ENCODE measurements at regions not wholly inside any gene's neighbourhood (a gene's known extent, or its start where the extent isn't known, plus 50 kb on each side); places are given as distances from the start of the nearest gene placed in this dataset.
A peak's percentile ranks its signal among the peaks of the same experiment; 100 is the strongest.
"Not testable (repeated sequence)": the region's sequence is repeated elsewhere in the genome, so short reads cannot be mapped to it uniquely, and the experiment has no call there.

DNA sequence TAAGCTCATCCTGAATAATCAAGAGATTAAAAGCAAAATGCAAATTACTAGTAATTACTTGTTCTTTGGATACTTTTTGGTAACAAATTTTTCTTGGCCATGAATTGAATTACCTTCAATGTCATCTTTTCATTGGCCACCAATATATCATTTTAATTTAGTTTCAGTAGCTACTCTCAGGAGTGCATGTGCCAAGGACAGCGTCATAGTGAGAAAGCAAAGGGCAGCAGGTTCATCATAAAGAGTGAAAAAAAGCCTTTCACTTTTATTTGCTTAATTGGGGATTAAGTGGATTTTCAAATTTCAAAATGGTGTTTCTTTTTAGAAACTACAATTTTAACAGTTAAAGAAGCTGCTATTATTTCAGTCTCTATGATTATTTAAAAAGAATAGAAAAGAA is 815.2 kb downstream of the NR4A2 start:
- no peak for DNase-seq

DNA sequence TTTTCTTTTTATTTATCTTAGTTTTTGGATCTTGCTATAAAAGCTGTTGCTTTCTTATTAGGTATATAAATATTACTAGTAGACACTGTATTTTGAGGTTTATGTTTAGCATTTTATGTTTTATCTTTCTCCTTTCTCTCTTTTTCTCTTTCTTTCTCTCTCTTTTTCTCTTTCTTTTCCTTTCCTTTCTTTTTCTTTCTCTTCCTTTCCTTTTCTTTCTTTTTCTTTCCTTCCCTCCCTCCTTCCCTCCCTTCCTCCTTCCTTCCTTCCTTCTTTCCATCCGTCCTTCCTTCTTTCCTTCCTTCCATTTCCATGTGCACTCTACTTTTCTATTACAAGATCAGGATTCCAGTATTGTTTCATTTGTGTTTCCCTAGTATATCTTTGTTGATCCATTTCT is 814.8 kb downstream of the KCNJ3 start:
- no peak for DNase-seq

DNA sequence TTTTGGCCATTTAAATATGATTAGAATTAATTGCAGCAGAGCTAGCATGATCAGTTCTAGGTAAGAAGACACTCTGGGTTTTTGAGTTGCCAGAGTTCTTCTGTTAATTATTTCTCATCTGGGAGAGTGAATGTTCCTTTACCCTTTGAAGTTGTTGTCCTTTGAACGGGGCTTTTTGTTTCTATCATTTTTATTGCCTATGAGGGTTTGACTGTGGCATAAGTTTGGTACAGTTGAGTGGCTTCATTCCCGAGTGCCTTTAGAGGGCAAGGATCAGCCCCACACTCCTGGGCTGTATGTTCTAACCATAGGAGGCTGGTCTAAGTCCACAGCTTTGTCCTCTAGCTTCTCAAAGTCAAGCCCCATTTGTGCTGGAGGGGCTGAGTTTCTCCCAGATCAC is 804.3 kb downstream of the KCNJ3 start:
- DNase-seq = no peak

DNA sequence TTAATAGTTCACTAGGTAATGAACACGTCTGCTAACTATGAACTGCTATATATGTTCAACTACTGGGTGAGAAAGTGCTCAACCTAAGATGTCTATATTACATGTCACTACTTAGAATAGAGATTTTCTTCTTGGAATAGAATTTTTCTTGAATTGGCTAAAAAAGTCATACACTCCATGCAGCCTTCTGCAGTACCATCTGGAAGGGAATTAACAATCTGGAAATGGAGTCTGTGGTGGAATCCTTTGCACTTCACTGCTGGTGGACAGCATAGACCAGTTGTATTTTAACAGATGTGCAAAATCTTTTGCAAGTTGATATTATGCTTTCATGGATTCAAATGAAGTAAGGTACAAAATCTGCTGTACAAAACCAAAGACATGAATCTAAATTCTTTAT is 799.6 kb downstream of the KCNJ3 start:
- DNase-seq = no peak

DNA sequence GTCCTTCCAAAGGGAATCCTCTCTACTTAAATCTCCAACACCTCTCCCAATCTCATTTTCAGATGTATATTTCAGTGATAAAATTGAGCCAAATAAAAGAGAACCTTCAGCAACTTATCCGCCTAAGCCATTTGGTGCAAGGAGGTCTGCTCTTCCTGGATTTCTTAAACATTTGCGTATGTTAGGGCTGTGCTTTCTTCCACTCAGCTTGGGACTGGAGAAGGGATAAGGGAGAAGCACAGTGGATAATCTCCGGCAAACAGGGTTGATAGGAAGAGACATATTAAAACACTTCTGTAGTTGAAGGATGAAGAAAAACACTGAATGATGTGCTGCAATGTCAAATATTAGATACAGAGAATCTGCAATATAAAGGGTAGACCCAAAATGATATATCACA is 796.2 kb downstream of the KCNJ3 start:
- DNase-seq = no peak

DNA sequence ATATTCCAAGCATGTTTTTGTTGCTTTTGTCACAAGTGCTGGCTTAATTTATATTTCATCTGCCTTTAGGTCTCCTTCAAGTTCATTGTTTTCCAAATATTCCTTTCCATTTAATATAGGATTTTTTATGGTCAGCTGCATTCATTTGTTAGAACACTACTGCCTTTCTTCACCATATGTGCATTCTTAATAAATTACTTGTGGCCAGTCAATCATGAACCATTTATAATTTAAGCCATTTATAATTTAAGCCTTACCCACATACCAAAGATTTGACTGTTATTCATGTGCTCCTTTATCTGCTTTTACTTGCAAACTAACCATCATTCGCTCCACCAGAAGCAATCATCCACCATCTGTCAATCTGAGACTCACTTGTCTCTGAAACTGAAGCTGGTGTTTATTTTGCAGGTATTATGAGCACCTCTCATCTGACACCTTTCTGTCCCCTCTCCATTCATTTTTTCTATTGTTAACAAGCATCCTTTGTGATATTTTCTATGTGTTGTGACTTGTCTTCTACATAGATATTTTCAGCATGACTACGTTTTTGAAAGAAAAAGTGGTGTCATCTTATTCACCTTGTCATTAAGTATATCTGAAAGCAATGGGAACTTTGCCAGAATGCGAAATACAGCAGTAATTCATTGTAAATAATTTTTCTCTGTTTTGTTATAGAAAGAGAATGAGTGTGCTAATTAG is 786.8 kb downstream of the KCNJ3 start:
- DNase-seq = no peak

DNA sequence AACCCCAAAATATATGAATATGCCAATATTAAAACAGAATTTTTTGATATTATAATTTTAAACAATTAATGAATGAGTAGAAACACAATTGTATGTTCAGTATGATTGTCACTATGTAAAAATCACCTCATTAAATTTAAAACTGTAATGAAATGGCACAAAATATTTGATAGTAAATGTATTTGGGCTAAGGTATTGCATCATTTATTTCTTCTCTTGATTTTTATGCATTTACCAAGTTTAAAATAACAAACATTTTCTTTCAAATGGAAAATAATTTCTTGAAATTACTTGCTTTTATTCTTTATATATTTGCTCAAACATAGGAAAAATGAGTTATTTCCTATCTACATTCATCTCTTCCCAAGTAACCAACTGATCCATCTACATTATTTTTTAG is 782.6 kb downstream of the KCNJ3 start:
- DNase-seq = no peak

DNA sequence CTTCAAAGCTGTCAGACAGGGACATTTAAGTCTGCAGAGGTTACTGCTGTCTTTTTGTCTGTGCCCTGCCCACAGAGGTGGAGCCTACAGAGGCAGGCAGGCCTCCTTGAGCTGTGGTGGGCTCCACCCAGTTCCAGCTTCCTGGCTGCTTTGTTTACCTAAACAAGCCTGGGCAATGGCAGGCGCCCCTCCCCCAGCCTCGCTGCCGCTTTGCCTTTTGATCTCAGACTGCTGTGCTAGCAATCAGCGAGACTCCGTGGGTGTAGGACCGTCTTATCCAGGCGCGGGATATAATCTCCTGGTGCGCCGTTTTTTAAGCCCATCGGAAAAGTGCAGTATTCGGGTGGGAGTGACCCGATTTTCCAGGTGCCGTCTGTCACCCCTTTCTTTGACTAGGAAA is 773.5 kb downstream of the KCNJ3 start:
- not testable (repeated sequence) for DNase-seq

DNA sequence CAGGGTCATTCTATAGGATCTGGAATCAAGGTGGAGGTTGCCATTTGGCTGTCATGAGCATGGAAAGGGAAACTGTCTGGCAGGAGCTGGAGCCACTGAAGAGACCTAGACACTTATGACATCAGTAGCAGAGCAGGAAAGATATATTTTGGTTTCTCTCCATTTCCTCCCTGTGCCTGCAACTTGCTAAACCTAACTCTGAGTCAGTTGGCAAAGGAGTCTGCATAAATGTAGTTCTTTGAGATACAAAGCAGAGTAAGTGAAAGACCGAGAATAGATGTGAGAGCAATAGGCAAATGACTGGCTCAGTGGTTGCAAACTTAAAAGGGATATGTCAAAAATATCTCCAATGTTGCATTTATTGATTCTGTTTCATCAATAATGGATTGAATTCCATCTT is 757.7 kb downstream of the KCNJ3 start:
- no peak for DNase-seq

DNA sequence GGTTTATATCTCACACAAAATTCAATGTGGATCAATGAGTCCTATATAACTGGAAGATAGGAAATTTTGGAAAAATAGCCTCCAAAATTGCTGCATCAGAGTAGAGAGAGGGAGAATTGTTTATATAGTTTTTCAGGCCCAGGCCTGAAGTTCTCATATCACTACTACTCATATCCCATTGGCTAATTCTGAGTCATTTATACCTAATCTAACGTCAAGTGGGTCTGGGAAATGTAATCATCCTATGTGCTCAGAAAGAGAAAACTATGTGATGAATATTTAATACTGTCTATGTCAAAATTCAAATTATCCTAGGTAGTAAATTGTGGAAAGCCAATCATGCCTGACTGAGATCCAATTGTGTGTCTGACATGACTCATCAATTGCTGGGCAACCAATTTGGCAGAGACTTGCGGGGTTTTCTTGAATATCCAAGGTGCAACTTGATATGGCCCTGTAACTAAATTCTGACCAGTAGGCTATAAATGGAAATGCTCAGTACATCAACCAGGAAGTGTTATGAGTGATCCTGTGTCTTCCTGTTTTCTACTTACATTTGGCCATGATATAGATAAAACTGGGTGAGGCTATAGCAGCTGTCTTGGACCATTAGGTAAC is 744.4 kb downstream of the KCNJ3 start:
- DNase-seq = no peak

DNA sequence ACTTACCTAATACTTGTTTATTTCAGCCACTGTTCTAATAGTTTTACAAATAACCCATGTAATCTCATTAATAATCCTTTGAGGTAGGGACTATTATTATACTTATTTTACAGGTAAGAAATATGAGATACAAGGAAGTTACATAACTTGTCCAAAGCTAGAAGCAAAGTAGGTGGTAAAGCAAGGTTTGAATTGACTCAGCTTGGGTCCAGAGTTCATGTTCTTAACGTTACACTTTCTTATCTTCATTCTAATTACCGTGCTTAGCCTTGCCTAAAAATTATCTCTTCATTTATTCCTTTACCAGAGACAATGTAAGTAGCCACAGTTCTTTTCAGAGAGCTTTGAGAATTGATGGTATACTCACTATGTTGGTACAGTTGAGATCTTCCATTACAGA is 743.6 kb downstream of the KCNJ3 start:
- no peak for DNase-seq

DNA sequence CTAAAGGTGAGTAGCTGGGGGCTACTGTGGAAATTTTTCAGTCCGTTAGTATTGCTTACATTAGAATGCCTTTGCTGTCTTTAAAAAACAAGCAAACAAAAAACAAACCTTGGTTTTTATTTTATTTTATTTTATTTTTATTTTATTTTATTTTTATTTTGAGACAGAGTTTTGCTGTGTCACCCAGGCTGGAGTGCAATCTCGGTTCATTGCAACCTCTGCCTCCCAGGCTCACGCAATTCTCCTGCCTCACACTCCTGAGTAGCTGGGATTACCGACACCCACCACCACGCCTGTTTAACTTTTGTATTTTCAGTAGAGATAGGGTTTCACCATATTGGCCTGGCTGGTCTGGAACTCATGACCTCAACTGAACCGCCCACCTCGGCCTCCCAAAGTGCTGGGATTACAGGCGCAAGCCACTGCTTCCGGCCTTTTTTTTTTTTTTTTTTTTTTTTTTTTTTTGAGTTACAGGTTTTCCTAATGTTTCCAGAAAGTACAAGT is 732.6 kb downstream of the KCNJ3 start:
- no peak for DNase-seq

DNA sequence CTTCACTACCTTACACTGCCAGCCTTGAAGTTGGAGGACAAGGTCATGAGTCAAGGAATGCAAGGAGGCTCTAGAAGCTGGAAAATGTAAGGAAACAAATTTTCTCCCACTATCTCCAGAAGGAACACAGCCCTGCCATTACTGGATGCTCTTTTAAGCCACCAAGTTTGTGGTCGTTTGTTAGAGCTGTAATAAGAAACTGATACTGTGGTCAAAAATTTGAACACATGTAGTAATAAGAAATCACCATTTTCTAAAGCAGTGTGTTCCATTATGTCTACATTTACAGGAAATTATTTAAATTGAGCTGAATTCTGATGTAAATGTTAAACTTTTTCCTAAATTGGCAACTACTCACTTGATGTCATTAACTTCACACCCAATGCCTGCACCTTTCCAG is 729.0 kb downstream of the KCNJ3 start:
- DNase-seq = no peak

DNA sequence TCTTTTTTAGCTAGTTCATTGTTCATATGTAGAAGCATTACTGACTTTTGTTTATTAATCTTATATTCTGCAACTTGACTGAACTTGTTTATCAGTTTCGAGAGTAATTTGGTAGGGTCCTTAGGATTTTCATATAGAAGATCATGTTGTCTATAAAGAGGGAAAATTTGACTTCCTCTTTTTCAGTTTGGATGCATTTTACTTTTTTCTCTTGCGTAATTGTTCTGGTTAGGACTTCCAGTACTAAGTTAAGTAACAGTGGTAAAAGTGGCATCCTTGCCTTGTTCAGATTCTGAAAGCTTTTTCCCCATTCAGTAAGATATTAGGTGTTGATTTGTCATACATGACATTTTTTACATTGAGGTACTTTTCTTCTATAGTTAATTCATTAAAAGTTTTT is 726.0 kb downstream of the KCNJ3 start:
- no peak for DNase-seq

DNA sequence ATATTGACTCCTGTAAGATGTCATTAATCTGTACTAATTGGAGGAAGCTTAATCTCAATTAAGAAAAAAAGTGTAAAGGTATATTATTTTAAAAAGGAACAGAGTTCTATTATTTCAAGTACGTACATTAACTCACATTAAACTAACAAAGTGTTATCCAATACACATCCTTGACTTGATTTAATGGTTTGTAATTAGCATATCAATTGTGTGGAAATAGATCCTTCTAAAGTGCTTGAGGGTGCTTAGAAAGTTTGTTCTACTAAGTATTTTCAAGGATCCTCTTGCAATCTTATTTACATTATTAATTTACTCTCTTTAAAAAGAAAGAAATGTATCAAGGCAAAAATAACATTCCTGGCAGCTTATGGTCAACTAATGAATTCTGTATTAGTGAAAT is 720.3 kb downstream of the KCNJ3 start:
- no peak for DNase-seq

DNA sequence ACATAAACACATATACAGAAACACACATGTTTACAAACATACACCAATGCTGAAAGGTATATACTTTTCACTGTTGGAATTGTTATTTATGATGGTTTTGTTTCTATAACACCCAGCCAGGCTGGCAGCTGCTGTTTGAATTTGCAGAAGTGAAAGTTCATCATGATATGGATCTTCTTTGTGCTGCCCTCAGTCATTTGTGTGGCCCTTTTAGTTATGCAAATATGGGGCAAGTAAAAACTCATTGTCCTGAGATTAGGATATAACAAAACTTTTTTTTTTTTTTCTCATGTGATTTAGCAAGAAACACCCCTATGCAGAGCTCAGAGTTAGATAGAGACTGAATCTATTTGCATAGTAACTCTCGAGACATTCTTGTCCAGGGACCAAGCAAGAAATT is 714.1 kb downstream of the KCNJ3 start:
- DNase-seq = no peak

DNA sequence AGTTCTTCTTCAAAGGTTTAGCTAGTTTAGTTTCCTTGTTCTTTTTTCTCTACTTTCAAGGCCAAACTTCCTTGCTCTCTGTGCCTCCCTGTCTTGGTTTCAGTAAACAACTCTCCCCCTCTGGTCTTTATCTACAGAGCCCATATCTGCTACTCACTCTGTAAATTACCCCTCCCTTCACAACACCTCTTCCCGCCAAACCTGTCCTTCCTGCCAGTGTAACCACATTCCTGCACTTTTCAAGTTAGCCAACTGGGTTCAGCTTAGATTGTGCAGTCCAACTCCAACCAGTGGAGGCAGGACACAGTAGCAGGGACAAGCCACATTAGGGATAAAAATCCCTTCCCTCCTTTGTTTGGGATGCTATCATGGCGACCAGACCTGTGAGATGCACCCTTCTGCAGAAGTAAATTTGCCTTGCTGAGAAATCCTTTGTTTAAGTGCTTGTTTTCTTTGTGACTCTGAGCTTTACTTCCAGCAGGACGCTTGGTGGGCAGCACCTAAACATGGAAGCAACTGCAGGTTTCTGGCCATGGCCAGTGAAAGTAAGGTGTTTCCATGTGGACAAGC is 706.0 kb downstream of the KCNJ3 start:
- DNase-seq = no peak

DNA sequence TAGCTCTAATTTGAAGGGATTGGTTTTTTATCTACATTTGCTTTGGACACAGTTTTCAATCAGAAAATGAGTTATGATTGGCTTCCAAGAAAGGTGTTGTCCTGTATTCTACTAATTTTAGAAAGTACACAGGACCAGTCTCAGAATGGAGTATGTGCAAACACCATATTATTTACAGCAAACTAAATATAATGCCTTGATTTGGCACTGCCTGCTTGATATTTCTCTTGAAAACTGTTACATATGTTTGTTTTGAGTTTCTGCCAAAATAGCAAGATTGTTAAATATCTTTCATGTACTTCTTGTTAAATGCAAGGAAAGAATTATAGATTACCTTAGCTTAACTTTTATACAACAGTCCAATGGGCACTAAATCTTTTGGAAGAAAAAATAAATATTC is 694.9 kb downstream of the KCNJ3 start:
- no peak for DNase-seq

DNA sequence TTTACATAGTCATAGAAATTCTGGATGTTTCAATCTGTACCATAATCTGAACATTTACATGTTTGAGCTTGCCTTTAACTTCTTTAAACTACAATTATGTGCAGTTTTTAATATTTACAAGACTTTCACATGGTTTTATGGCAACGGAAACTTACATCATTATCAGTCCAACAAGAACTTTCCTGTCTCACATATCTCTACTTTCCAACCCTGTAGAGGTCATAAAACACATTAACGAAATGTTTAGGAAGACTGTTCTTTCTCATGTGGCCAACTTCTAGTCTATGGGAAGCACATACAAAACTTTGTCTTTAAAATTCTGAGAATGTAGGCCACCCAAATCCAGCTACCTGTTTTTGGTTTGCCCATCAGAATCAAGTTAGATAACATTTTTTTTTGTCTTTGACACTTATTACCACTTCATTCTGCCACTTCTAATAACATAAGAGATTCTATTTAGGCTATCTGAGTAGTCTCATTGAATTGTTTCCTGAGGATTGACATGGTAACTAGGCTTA is 693.2 kb downstream of the KCNJ3 start:
- DNase-seq = no peak

DNA sequence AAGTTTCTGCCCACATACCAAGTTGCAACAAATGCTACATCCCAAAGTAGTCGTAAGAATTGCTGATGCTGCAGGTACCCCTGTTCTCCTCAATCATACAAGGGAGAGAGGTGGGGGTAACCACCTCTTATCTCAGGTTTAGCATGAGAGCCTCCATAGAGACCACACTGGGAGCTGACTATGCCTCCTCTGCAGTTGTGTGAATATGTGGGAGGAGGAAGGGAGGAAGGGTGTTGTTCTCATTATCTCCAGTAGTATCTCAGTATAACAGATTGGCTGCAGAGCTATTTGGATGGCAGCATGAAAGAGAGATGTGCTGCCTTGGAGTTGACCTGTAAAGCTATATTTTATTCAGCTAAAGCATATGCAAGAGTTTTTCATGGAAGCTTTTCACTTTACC is 690.7 kb downstream of the KCNJ3 start:
- no peak for DNase-seq

DNA sequence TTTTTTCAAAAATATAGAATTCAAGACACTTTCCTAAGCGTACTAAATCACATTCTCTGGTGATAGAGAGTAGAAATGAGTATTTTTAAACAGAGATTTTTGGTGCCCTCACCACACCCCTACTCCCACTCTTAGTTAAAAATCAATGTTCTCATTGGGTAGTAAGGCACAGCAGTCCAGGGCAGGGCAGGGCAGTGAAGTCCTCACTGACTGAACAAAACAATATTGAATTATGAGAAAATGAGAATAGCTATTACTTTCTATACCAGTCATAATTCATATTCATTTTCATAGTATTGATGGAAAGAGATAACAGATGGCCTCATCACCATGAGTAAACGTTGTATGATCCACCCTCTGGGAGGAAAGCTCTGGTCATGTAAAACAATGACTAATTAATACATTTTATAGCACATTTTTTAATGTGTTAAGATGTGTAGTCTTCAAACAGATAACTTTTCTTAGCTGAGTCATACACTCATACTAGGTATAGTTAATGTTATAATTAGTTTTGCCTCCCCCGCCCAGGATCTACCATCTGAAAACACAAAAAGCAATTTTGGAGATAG is 686.1 kb downstream of the KCNJ3 start:
- DNase-seq = no peak

DNA sequence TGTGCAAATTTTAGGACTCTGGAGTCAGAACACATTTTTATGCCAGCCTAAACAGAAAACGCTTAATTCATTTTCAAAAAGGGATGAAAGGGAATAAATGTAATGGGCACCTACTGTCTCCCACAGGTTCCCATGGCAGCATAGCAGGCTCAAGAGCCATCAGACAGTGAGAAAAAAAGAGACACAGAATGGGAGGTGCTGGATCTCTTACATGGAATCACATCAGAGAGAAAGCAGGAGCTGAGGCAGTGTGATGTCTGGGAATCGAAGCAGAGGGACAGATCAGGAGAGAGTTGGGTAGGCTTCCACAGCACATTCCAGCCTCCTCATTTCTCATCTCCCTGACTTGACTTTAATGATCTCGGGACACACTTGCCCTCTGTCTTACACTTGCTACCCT is 684.3 kb downstream of the KCNJ3 start:
- DNase-seq = peak; percentile 49

DNA sequence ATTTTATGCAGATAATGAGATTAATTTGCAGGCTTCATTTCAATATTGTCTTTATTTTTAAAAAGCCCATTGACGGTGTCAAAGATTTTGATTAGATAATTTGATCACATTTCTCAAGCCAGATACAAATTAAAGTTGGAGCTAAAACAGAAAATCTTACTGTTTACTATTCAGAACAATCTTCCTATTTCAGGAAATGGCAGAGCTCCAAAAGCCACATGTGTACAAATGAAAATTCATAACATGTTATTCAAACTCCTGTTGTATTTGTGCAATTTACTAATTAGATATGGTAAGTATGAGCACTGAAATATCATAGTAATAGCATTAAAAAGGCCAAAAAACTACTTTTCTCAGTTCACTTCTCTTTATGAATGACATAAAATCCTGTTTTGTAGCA is 682.9 kb downstream of the KCNJ3 start:
- DNase-seq = no peak

DNA sequence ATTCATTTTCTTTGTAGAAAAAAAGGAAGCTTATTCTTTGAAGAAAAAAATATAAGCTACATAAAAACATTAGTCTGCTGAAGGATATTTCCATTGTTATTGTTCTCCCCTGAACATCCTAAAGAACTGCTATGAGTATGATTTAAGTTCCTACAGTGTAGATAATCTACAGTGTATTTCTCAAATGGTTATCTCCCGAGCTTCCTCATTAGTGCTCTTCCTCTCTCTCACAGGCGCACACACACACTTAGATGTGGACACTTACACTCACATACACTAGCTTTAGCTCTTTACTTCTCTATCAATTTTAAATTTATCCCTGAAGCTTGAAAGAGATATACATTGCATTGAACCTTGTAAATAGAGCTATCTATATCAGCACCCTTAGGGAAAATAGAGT is 681.0 kb downstream of the KCNJ3 start:
- no peak for DNase-seq
